Neutrophil (primary cell): ENCODE measurements at regions not wholly inside any gene's neighbourhood (a gene's known extent, or its start where the extent isn't known, plus 50 kb on each side); places are given as distances from the start of the nearest gene placed in this dataset.

Experiments used
- H3K27ac ChIP-seq: fragments of 200-600 bp; sonication (generic); 2 replicates; pipeline ENCODE4 v1.5.1; 2016; ENCODE audit warnings: mild to moderate bottlenecking, moderate library complexity
- H3K27me3 ChIP-seq: fragments of 200-600 bp; sonication (generic); 2 replicates; pipeline ENCODE4 v1.6.0; 2016; ENCODE audit warnings: mild to moderate bottlenecking
- H3K36me3 ChIP-seq: fragments of 200-600 bp; sonication (generic); 2 replicates; pipeline ENCODE4 v1.5.1; 2017
- H3K4me1 ChIP-seq, 2 experiments: fragments of 200-600 bp in 1 of 2; sonication (generic) in 1 of 2; 1 replicate in 1 of 2; 2 replicates in 1 of 2; pipeline versions ENCODE4 v1.5.1 to v1.6.1; 2013 to 2016; ENCODE audit warnings: low read depth in 1 of 2, low read length in 1 of 2, mild to moderate bottlenecking in 1 of 2, moderate library complexity in 1 of 2; ENCODE audit not compliant: control insufficient read depth in 1 of 2, insufficient read depth in 1 of 2
- H3K4me3 ChIP-seq, 2 experiments: fragments of 200-600 bp in 1 of 2; sonication (generic) in 1 of 2; 1 replicate in 1 of 2; 2 replicates in 1 of 2; pipeline ENCODE4 v1.5.1; 2013 to 2016; ENCODE audit warnings: low read depth in 1 of 2, low read length in 1 of 2, mild to moderate bottlenecking in 1 of 2, moderate library complexity in 1 of 2
- H3K9me3 ChIP-seq: fragments of 200-600 bp; sonication (generic); 2 replicates; pipeline ENCODE4 v1.5.1; 2016
- TF ChIP-seq, protein P1 (sequence below): fragments of 200-600 bp; sonication (generic); IDR thresholded peaks from 2 replicates; pipeline ENCODE4 v1.5.1; 2016; ENCODE audit warnings: antibody characterized with exemption

DNA sequence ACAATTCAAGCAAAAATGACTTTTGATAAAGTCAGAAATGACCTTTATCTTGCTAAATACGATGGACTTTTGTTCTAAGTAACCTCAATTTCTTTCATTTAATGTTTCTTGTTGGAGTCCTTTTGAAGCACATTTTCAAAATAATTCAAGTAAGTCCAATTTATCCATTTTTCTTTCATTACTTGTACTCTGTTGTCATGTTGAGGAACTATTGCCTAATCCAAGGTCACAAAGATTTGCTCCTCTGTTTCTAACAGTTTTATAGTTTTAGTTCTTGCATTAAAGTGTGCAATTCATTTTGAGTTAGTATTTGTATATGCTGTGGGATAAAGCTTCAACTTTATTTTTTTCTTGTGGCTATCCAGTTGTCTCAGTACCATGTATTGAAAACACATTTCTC, 66.7 kb downstream of the CCER1 start:
- Histone ChIP-seq H3K9me3 (no peaks in the 10 kb centered on the region), H3K4me1 (no peaks in the 10 kb centered on the region), H3K27me3 (no peaks in the 10 kb centered on the region), H3K4me3 (no peak overlapping the region), H3K36me3 (no peaks in the 10 kb centered on the region), H3K27ac (no peak overlapping the region)
- TF ChIP-seq, protein P1, sequence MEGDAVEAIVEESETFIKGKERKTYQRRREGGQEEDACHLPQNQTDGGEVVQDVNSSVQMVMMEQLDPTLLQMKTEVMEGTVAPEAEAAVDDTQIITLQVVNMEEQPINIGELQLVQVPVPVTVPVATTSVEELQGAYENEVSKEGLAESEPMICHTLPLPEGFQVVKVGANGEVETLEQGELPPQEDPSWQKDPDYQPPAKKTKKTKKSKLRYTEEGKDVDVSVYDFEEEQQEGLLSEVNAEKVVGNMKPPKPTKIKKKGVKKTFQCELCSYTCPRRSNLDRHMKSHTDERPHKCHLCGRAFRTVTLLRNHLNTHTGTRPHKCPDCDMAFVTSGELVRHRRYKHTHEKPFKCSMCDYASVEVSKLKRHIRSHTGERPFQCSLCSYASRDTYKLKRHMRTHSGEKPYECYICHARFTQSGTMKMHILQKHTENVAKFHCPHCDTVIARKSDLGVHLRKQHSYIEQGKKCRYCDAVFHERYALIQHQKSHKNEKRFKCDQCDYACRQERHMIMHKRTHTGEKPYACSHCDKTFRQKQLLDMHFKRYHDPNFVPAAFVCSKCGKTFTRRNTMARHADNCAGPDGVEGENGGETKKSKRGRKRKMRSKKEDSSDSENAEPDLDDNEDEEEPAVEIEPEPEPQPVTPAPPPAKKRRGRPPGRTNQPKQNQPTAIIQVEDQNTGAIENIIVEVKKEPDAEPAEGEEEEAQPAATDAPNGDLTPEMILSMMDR = no peak

DNA sequence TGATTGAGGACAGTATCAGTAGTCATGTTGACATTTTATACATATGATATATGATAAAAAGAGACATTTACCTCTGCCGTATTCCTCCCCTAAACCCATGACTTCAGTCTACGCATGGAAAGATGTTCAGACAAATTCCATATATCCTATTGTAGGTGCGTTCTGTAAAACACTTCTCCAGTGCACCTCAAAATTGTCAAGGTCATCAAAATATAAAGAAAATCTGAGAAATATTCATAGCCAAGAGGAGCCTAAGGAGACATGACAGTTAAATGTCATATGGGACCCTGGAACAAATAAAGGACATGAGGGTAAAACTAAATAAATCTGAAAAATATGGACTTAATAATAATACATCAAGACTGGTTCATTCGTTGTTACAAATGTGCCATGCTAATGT, 71.5 kb downstream of the CCER1 start:
- Histone ChIP-seq H3K4me3 (no peak overlapping the region), H3K4me1 (no peaks in the 10 kb centered on the region), H3K27ac (no peak overlapping the region), H3K36me3 (no peaks in the 10 kb centered on the region), H3K27me3 (no peaks in the 10 kb centered on the region), H3K9me3 (no peaks in the 10 kb centered on the region)
- TF ChIP-seq, protein P1 = no peak

DNA sequence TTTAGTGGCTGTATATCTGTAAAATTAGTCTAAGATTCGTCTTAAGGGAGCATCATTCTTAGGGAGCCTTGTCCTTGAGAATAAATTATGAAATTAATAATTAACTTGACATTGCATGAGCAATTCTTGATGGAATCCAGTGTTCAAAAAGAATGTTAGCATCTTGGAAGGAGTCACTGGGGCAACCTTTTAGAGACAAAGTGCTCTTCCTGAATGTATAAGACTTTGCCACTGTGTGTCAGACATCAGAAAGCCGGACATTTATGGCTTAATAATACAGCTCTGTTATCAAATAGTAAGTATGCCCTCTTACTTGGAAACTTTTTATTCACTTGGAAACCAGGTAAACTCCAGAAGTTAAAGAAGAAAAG, 83.3 kb downstream of the CCER1 start:
- H3K4me3 ChIP-seq = no peak overlapping the region
- no peaks in the 10 kb centered on the region for H3K27me3 ChIP-seq
- no peaks in the 10 kb centered on the region for H3K36me3 ChIP-seq
- TF ChIP-seq, protein P1 = no peak
- H3K4me1 ChIP-seq = no peaks in the 10 kb centered on the region
- H3K9me3 ChIP-seq = no peaks in the 10 kb centered on the region
- no peak overlapping the region for H3K27ac ChIP-seq

DNA sequence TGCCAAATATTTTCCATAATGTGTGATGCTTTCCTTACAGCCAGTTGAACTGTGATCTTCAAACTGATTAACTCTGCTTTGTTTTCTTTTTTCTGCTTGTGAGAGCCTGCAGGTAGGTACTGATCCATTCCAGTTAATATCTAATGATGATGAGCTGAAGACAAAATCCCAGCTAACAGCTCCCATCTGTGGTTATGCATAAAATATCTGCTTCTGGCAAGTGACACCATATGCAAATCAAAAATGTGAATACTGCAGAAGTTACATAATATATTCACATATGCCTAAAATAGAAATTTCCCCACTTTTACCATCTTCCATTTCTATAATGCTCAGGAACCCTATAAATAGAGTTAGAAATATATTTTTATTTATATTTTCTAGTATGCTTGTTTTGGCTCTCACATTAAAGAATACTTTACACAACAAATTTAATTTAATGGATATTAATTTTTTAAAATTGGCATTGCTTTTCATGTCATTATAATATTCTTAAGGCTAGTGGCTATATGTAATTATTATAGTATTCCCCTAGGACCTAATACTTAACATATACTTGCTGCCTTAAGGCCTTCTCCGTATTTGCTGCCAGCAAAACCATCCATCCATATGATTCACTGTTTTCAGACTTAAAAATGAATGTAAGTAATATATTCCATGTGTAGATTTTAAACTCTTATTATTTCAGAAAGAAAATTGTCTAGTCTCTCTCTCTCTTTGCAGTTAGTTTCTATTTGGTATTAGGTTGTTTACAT, 83.8 kb downstream of the CCER1 start:
- Histone ChIP-seq H3K9me3 (no peaks in the 10 kb centered on the region), H3K27me3 (no peaks in the 10 kb centered on the region), H3K27ac (no peak overlapping the region), H3K36me3 (no peaks in the 10 kb centered on the region), H3K4me3 (no peak overlapping the region), H3K4me1 (no peaks in the 10 kb centered on the region)
- TF ChIP-seq, protein P1 = no peak

DNA sequence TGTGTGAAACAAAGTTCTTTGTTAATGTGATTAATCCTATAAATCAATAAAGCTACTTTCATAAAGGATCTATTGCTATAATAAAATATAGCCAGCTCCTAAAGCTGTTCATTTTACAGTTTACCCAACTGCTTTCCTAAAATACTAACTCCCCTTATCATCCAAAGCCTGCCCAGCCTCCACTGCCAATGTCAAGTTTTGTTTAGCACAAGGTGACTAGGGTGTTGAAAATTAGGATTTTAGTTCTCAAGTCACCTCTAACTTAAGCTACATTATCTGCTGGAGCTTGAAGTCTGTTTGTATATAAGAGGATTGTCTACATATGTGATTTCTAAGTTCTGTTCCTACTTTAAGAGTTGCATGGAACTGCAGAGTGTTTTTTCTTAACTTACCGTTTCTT, 86.3 kb downstream of the CCER1 start:
- no peaks in the 10 kb centered on the region for H3K4me1 ChIP-seq
- no peaks in the 10 kb centered on the region for H3K36me3 ChIP-seq
- H3K27me3 ChIP-seq = no peaks in the 10 kb centered on the region
- no peak overlapping the region for H3K4me3 ChIP-seq
- TF ChIP-seq, protein P1 = no peak
- H3K9me3 ChIP-seq = no peaks in the 10 kb centered on the region
- no peak overlapping the region for H3K27ac ChIP-seq

DNA sequence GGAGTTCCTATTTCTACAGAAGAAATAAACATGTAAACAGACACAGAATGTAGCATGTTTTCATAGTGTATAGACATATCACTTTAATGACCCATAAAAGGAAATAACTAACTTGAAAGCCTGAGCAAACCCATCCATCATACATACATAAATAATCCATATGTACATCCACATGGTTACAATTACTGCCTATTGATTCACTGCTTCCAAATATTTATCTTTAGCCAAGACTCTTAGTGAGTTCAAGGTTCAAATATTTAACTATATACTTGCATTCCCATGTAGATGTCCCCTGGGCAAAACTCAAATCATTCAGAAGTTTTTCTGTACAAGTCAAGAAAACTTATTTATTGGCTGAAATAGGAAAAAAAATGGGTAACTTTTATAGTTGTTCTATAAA, 95.4 kb downstream of the CCER1 start:
- Histone ChIP-seq H3K4me1 (no peaks in the 10 kb centered on the region), H3K27ac (no peak overlapping the region), H3K4me3 (no peak overlapping the region), H3K9me3 (no peaks in the 10 kb centered on the region), H3K36me3 (no peaks in the 10 kb centered on the region), H3K27me3 (no peaks in the 10 kb centered on the region)
- TF ChIP-seq, protein P1 = no peak
